Stimulated activated CD8-positive, alpha-beta memory T cell treated with anti-CD3 and anti-CD28 coated beads, Interleukin-12 subunit alpha, Interleukin-12 subunit beta, amount 100 ng/mL, for 1 hour (primary cell): ENCODE measurements at regions not wholly inside any gene's neighbourhood (a gene's known extent, or its start where the extent isn't known, plus 50 kb on each side); places are given as distances from the start of the nearest gene placed in this dataset.
"Not testable (repeated sequence)": the region's sequence is repeated elsewhere in the genome, so short reads cannot be mapped to it uniquely, and the experiment has no call there.

Experiments
- DNase-seq: peaks from one replicate; pipeline ENCODE4 v3.0.0-alpha.2; 2020; ENCODE audit warnings: low read depth

GRCh38 chr1:41980827-41981653 lies 62.3 kb upstream of the HIVEP3 start:
- no peak for DNase-seq

GRCh38 chr1:41978986-41979385 lies 60.3 kb upstream of the HIVEP3 start:
- DNase-seq = no peak

GRCh38 chr1:41977326-41977725 lies 58.6 kb upstream of the HIVEP3 start:
- no peak for DNase-seq

- DNase-seq = no peak
Measured at GRCh38 chr1:41976671-41977070, 57.9 kb upstream of the HIVEP3 start.

- no peak for DNase-seq
Measured at GRCh38 chr1:41975850-41976569, 57.3 kb upstream of the HIVEP3 start.

GRCh38 chr1:41975121-41975520 lies 56.4 kb upstream of the HIVEP3 start:
- DNase-seq = no peak

GRCh38 chr1:41968557-41968956 lies 49.8 kb upstream of the HIVEP3 start:
- DNase-seq = not testable (repeated sequence)
